GM12878 (cell line): ENCODE measurements at regions not wholly inside any gene's neighbourhood (a gene's known extent, or its start where the extent isn't known, plus 50 kb on each side); places are given as distances from the start of the nearest gene placed in this dataset.

Source experiments
- ATAC-seq: fragments of 200-7000 bp; cut with Tn5 transposase; 3 replicates; pipeline ENCODE4 v1.9.1; 2020; ENCODE audit warnings: mild to moderate bottlenecking, moderate library complexity
- BruUV-seq: library from RNA; stranded (reverse); fragments of 400-500 nt; replicated peaks from 2 replicates; lab custom pipeline; 2021; lab: Mats Ljungman, UMichigan
- CTCF ChIA-PET: fragments of 300-600 bp; sonication (Branson Sonifier 250); formaldehyde crosslinking; extraction: SDS; loops from one replicate; lab custom pipeline; 2021; ENCODE audit warnings: inconsistent platforms; lab: Yijun Ruan, JAX
- POLR2A ChIA-PET: fragments of 350-600 bp; formaldehyde crosslinking; extraction: SDS; loops from one replicate; lab custom pipeline; 2021; ENCODE audit warnings: inconsistent platforms; lab: Charles Lee
- RAD21 ChIA-PET: fragments of 300-600 bp; sonication (Branson Sonifier 250); formaldehyde crosslinking; loops from one replicate; lab custom pipeline; 2023; ENCODE audit warnings: antibody characterized with exemption; ENCODE audit not compliant: unreplicated experiment; lab: Charles Lee
- SMC1A ChIA-PET: fragments of 300-600 bp; sonication (Branson Sonifier 250); formaldehyde crosslinking; loops from one replicate; lab custom pipeline; 2023; ENCODE audit not compliant: unreplicated experiment, uncharacterized antibody; lab: Charles Lee
- DNase-seq: peaks from one replicate; pipeline ENCODE4 v3.0.0-alpha.2; 2011; ENCODE audit warnings: low read depth, low spot score
- FAIRE-seq: peaks from 3 replicates; lab custom pipeline; 2011; peaks lifted over from hg19 to GRCh38; lab: Jason Lieb, UNC
- H2AFZ ChIP-seq: 2 replicates; pipeline ENCODE4 v1.6.0; 2011; ENCODE audit warnings: low read depth, low read length, control low read depth; ENCODE audit not compliant: control insufficient read depth
- H3K27ac ChIP-seq: 2 replicates; pipeline ENCODE4 v1.5.1; 2011; ENCODE audit warnings: control low read depth; ENCODE audit not compliant: control insufficient read depth, insufficient read depth
- H3K27me3 ChIP-seq, 2 experiments: replicated peaks in 1 of 2; 2 replicates each; pipeline versions ENCODE4 v1.6.0 to v1.6.1; 2011; ENCODE audit warnings: low read length in 1 of 2; ENCODE audit not compliant: control insufficient read depth in 2 of 2, insufficient read depth in 2 of 2
- H3K36me3 ChIP-seq, 2 experiments: 2 replicates each; pipeline ENCODE4 v1.5.1; 2011; ENCODE audit warnings: low read length in 1 of 2; ENCODE audit not compliant: control insufficient read depth in 2 of 2, insufficient read depth in 2 of 2
- H3K4me1 ChIP-seq: 2 replicates; pipeline ENCODE4 v1.6.1; 2011; ENCODE audit warnings: mild to moderate bottlenecking, low read length, moderate library complexity, mixed read lengths; ENCODE audit not compliant: control insufficient read depth, insufficient read depth
- H3K4me2 ChIP-seq: 2 replicates; pipeline ENCODE4 v1.6.0; 2011; ENCODE audit warnings: control low read depth; ENCODE audit not compliant: control insufficient read depth, insufficient read depth
- H3K4me3 ChIP-seq: fragments of 200-600 bp; sonication (generic); 2 replicates; pipeline ENCODE4 v1.5.1; 2016
- H3K79me2 ChIP-seq: 2 replicates; pipeline ENCODE4 v1.6.0; 2011; ENCODE audit warnings: low read length; ENCODE audit not compliant: control insufficient read depth, insufficient read depth
- H3K9ac ChIP-seq: 2 replicates; pipeline ENCODE4 v1.8.0; 2011; ENCODE audit warnings: low read length, control low read depth, mixed read lengths; ENCODE audit not compliant: control insufficient read depth, insufficient read depth
- H3K9me3 ChIP-seq: replicated peaks from 3 replicates; pipeline ENCODE4 v1.5.1; 2011; ENCODE audit warnings: mild to moderate bottlenecking, low read length; ENCODE audit not compliant: control insufficient read depth, insufficient read depth
- H4K20me1 ChIP-seq: 2 replicates; pipeline ENCODE4 v1.6.0; 2011; ENCODE audit not compliant: control insufficient read depth, insufficient read depth
- GATAD2B ChIP-seq: fragments of 450-650 bp; conservative IDR thresholded peaks from 2 replicates; pipeline ENCODE4 v1.6.1; 2017; ENCODE audit warnings: low read depth, mild to moderate bottlenecking, moderate library complexity
- MTA2 ChIP-seq: fragments of 450-650 bp; IDR thresholded peaks from 2 replicates; pipeline ENCODE4 v1.6.1; 2016; ENCODE audit warnings: low read depth, mild to moderate bottlenecking, moderate library complexity
- SMAD5 ChIP-seq: IDR thresholded peaks from 2 replicates; pipeline ENCODE4 v1.6.1; 2016; ENCODE audit warnings: antibody characterized with exemption, low read depth
- YBX1 ChIP-seq: fragments of 450-650 bp; IDR thresholded peaks from 2 replicates; pipeline ENCODE4 v1.6.1; 2016; ENCODE audit warnings: antibody characterized with exemption
- ZSCAN29 ChIP-seq: fragments of 450-650 bp; IDR thresholded peaks from 2 replicates; pipeline ENCODE4 v1.6.1; 2017; ENCODE audit warnings: mild to moderate bottlenecking, moderate library complexity
- WGBS: methylation state at CpG from one replicate; pipeline ENCODE4 v1.1.6; 2016; ENCODE audit warnings: low lambda C conversion rate; ENCODE audit not compliant: insufficient replicate concordance, insufficient coverage; ENCODE audit errors: missing lambda C conversion rate; 5-methylcytosine and 5-hydroxymethylcytosine counted together
- in situ Hi-C: fragments of 300-500 bp; cut with MboI; formaldehyde crosslinking; loops from 9 replicates; pipeline ENCODE4 v1.14.3; 2018; ENCODE audit warnings: mixed read lengths
- intact Hi-C: fragments of 100-400 bp; cut with micrococcal nuclease; formaldehyde crosslinking; loops from one replicate; pipeline ENCODE4 v1.14.2; 2022; ENCODE audit not compliant: unreplicated experiment
- TF ChIP-seq, protein P1 (sequence below): IDR thresholded peaks from 2 replicates; pipeline ENCODE4 v1.6.1; 2012; ENCODE audit warnings: improper control_type of control experiment, low read depth, low read length; ENCODE audit not compliant: insufficient replicate concordance
- TF ChIP-seq, protein P2 (sequence below): fragments of 450-650 bp; formaldehyde crosslinking; IDR thresholded peaks from 2 replicates; pipeline ENCODE4 v1.4.0; 2022; ENCODE audit warnings: mild to moderate bottlenecking, moderate library complexity
- TF ChIP-seq, protein P3 (sequence below): fragments of 450-650 bp; IDR thresholded peaks from 2 replicates; pipeline ENCODE4 v1.6.1; 2016; ENCODE audit warnings: mild to moderate bottlenecking
- TF ChIP-seq, protein P4 (sequence below): IDR thresholded peaks from 2 replicates; pipeline ENCODE4 v1.6.1; 2011; ENCODE audit warnings: borderline replicate concordance, low read depth, mild to moderate bottlenecking, moderate library complexity, low read length; ENCODE audit not compliant: insufficient read depth, poor library complexity, severe bottlenecking
- TF ChIP-seq, protein P5 (sequence below): IDR thresholded peaks from 2 replicates; pipeline ENCODE4 v1.6.1; 2011; ENCODE audit warnings: borderline replicate concordance, low read depth, mild to moderate bottlenecking, moderate library complexity, mixed read lengths, low read length; ENCODE audit not compliant: insufficient read depth; ENCODE audit errors: extremely low read length

DNA sequence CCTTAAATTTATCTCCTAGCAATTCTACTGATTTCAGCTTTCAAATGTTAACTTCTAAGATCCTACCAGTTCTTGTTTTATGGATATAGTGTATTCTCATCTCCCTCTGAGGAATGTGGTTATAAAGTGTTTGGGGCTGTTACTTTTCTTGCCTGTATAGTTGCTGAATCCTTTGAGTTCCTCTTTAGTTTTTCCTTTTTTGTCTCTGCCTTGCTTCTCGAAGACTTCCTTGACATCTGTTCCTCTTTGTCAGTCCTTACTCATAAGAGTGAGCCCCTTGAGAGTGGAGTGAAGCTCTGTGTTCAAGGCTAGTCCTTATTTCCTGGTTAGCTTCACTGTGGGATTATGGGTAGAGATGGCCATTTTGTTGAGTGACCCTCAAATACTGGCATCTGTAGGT is 84.6 kb downstream of the ELOVL4 start (continued):
- TF ChIP-seq, protein P1, sequence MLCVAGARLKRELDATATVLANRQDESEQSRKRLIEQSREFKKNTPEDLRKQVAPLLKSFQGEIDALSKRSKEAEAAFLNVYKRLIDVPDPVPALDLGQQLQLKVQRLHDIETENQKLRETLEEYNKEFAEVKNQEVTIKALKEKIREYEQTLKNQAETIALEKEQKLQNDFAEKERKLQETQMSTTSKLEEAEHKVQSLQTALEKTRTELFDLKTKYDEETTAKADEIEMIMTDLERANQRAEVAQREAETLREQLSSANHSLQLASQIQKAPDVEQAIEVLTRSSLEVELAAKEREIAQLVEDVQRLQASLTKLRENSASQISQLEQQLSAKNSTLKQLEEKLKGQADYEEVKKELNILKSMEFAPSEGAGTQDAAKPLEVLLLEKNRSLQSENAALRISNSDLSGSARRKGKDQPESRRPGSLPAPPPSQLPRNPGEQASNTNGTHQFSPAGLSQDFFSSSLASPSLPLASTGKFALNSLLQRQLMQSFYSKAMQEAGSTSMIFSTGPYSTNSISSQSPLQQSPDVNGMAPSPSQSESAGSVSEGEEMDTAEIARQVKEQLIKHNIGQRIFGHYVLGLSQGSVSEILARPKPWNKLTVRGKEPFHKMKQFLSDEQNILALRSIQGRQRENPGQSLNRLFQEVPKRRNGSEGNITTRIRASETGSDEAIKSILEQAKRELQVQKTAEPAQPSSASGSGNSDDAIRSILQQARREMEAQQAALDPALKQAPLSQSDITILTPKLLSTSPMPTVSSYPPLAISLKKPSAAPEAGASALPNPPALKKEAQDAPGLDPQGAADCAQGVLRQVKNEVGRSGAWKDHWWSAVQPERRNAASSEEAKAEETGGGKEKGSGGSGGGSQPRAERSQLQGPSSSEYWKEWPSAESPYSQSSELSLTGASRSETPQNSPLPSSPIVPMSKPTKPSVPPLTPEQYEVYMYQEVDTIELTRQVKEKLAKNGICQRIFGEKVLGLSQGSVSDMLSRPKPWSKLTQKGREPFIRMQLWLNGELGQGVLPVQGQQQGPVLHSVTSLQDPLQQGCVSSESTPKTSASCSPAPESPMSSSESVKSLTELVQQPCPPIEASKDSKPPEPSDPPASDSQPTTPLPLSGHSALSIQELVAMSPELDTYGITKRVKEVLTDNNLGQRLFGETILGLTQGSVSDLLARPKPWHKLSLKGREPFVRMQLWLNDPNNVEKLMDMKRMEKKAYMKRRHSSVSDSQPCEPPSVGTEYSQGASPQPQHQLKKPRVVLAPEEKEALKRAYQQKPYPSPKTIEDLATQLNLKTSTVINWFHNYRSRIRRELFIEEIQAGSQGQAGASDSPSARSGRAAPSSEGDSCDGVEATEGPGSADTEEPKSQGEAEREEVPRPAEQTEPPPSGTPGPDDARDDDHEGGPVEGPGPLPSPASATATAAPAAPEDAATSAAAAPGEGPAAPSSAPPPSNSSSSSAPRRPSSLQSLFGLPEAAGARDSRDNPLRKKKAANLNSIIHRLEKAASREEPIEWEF: no peak
- no peak for TF ChIP-seq MTA2
- no peak for TF ChIP-seq SMAD5

DNA sequence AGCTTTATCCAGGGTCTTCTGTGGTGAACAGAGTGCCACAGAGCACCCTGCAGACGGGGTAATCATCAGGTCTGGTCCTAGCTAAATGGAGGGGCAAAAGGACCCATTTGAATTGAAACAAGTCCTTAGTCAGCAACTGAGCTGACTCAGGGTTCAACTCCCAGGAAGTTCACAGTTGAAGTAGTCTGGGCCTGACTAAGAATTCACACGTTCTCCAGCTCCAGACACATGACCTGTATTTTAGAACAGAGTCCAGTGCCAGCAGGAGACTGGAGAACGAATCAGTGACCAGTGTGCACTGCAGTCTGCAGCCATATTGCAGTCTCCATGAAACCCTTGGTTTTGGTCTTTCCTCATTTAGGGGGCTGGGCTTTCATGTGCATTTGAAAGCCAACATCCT is 85.2 kb downstream of the ELOVL4 start:
- Histone ChIP-seq H3K9me3 (no peaks in the 10 kb centered on the region), H2AFZ (no peak overlapping the region), H3K27me3 (no peaks in the 10 kb centered on the region), H3K79me2 (no peaks in the 10 kb centered on the region), H4K20me1 (no peaks in the 10 kb centered on the region), H3K4me1 (no peaks in the 10 kb centered on the region), H3K27ac (no peak overlapping the region), H3K4me2 (no peak overlapping the region), H3K9ac (no peak overlapping the region), H3K4me3 (no peak overlapping the region), H3K36me3 (no peaks in the 10 kb centered on the region)
- in situ Hi-C loops (no loop called here), intact Hi-C loops (no loop called here)
- ChIA-PET SMC1A (no interaction called here), RAD21 (no interaction called here), CTCF (no interaction called here), POLR2A (no interaction called here)
- TF ChIP-seq, protein P2, sequence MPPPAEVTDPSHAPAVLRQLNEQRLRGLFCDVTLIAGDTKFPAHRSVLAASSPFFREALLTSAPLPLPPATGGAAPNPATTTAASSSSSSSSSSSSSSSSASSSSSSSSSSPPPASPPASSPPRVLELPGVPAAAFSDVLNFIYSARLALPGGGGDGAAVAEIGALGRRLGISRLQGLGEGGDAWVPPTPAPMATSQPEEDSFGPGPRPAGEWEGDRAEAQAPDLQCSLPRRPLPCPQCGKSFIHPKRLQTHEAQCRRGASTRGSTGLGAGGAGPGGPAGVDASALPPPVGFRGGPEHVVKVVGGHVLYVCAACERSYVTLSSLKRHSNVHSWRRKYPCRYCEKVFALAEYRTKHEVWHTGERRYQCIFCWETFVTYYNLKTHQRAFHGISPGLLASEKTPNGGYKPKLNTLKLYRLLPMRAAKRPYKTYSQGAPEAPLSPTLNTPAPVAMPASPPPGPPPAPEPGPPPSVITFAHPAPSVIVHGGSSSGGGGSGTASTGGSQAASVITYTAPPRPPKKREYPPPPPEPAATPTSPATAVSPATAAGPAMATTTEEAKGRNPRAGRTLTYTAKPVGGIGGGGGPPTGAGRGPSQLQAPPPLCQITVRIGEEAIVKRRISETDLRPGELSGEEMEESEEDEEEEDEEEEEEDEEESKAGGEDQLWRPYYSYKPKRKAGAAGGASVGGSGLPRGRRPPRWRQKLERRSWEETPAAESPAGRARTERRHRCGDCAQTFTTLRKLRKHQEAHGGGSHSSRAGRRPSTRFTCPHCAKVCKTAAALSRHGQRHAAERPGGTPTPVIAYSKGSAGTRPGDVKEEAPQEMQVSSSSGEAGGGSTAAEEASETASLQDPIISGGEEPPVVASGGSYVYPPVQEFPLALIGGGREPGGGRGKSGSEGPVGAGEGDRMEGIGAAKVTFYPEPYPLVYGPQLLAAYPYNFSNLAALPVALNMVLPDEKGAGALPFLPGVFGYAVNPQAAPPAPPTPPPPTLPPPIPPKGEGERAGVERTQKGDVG (CRISPR knock-in tag): no peak
- TF ChIP-seq, protein P3, sequence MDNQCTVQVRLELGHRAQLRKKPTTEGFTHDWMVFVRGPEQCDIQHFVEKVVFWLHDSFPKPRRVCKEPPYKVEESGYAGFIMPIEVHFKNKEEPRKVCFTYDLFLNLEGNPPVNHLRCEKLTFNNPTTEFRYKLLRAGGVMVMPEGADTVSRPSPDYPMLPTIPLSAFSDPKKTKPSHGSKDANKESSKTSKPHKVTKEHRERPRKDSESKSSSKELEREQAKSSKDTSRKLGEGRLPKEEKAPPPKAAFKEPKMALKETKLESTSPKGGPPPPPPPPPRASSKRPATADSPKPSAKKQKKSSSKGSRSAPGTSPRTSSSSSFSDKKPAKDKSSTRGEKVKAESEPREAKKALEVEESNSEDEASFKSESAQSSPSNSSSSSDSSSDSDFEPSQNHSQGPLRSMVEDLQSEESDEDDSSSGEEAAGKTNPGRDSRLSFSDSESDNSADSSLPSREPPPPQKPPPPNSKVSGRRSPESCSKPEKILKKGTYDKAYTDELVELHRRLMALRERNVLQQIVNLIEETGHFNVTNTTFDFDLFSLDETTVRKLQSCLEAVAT: no peak
- TF ChIP-seq, protein P4, sequence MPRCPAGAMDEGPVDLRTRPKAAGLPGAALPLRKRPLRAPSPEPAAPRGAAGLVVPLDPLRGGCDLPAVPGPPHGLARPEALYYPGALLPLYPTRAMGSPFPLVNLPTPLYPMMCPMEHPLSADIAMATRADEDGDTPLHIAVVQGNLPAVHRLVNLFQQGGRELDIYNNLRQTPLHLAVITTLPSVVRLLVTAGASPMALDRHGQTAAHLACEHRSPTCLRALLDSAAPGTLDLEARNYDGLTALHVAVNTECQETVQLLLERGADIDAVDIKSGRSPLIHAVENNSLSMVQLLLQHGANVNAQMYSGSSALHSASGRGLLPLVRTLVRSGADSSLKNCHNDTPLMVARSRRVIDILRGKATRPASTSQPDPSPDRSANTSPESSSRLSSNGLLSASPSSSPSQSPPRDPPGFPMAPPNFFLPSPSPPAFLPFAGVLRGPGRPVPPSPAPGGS: no peak
- TF ChIP-seq, protein P5, sequence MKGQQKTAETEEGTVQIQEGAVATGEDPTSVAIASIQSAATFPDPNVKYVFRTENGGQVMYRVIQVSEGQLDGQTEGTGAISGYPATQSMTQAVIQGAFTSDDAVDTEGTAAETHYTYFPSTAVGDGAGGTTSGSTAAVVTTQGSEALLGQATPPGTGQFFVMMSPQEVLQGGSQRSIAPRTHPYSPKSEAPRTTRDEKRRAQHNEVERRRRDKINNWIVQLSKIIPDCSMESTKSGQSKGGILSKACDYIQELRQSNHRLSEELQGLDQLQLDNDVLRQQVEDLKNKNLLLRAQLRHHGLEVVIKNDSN: no peak
- no peak for TF ChIP-seq YBX1
- no peak for TF ChIP-seq ZSCAN29
- TF ChIP-seq GATAD2B: no peak
- 9% methylated on average over 3 of the region's 3 CpGs for WGBS
- FAIRE-seq: no peak
- ATAC-seq: no peak
- no TSS peak for BruUV-seq
- no peak for DNase-seq
